HT-29 (cell line): ENCODE measurements at regions not wholly inside any gene's neighbourhood (a gene's known extent, or its start where the extent isn't known, plus 50 kb on each side); places are given as distances from the start of the nearest gene placed in this dataset.
"Not testable (repeated sequence)": the region's sequence is repeated elsewhere in the genome, so short reads cannot be mapped to it uniquely, and the experiment has no call there.

Experiments used
- DNase-seq: peaks from one replicate; pipeline ENCODE4 v3.0.0-alpha.2; 2015; ENCODE audit warnings: low spot score

DNA sequence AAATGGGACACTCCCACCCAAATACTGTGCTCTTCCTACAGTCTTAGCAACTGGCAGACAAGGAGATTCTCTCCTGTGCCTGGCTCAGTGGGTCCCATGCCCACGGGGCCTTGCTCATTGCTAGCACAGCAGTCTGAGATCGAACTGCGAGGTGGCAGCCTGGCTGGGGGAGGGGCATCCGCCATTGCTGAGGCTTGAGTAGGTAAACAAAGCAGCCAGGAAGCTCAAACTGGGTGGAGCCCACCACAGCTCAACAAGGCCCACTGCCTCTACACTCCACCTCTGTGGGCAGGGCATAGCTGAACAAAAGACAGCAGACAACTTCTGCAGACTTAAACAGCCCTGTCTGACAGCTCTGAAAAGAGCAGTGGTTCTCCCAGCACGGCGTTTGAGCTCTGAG lies 174.8 kb downstream of the COL12A1 start:
- not testable (repeated sequence) for DNase-seq

DNA sequence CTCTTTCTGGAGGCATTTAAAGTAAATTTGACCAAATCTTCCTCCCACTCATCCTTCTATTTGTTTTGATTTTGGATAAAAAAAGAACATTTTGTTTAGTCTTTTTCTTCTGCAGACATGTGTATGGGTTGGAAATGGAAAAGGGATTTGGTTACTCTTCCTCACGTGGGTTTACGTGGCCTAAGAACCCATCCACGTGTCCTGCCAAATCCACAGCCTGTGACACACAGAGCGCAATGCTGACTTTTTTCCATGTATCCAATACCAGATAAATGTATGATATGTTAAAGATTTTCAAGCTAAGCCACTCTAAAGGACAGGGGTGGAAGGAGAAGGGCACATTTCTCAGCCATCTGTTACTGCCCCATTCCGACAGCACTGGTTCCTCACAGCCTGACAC lies 176.5 kb downstream of the COL12A1 start:
- DNase-seq: no peak

- DNase-seq: no peak
These were observed 180.5 kb downstream of the COL12A1 start for GRCh38 chr6:75025371-75025770.

- no peak for DNase-seq
These were observed 181.0 kb downstream of the COL12A1 start for GRCh38 chr6:75024828-75025227.

GRCh38 chr6:75023634-75024033 lies 182.2 kb downstream of the COL12A1 start:
- no peak for DNase-seq

GRCh38 chr6:75020971-75021370 lies 184.9 kb downstream of the COL12A1 start:
- DNase-seq: no peak

- DNase-seq: no peak
These were observed 185.5 kb downstream of the COL12A1 start for GRCh38 chr6:75020376-75020775.

DNA sequence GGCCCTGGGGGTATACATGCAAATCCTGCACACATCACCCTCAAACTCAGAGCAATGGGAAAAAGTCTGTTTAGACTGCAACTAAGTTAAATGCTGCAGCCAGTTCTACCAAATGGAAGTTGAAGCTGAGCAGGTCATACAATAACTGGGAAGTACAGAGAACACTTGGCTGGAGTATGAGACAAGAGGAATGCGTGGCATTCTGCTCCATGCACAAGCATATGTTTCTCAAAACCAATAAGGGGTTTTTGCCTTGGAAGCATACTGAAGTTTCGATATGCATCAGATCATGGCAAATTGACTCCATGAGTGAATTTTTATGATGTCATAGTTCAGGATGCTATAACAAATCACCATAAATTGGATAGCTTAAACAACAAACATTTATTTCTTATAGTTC lies 193.8 kb downstream of the COL12A1 start:
- DNase-seq: no peak

DNA sequence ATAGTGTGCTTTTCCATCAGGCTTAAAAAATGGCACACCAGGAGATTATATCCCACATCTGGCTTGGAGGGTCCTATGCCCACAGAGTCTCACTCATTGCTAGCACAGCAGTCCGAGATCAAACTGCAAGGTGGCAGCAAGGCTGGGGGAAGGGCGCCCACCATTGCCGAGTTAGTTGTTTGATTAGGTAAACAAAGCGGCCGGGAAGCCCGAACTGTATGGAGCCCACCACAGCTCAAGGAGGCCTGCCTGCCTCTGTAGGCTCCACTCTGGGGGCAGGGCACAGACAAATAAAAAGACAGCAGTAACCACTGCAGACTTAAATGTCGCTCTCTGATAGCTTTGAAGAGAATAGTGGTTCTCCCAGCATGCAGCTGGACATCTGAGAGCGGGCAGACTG lies 201.9 kb downstream of the COL12A1 start:
- DNase-seq: not testable (repeated sequence)

DNA sequence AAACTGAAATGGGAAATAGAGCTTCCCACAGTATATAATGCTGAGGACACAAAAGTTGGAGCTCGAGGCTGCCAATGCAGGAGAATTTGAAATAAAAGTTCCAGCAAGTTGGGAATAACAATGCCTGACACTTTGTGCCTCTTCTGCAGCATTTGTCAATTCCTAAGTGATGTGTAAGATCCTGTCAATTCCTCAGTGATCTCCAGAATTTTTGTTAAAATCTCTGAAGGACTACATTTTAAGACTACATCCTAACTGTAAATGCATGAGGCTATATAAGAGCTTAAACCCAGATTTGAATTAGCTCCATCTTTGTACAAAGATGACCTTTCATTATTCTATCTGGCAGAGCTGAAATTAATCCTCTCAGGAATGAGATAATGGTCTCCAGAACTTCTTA lies 208.2 kb downstream of the COL12A1 start:
- no peak for DNase-seq

- no peak for DNase-seq
These were observed 212.7 kb downstream of the COL12A1 start for GRCh38 chr6:74993136-74993535.

DNA sequence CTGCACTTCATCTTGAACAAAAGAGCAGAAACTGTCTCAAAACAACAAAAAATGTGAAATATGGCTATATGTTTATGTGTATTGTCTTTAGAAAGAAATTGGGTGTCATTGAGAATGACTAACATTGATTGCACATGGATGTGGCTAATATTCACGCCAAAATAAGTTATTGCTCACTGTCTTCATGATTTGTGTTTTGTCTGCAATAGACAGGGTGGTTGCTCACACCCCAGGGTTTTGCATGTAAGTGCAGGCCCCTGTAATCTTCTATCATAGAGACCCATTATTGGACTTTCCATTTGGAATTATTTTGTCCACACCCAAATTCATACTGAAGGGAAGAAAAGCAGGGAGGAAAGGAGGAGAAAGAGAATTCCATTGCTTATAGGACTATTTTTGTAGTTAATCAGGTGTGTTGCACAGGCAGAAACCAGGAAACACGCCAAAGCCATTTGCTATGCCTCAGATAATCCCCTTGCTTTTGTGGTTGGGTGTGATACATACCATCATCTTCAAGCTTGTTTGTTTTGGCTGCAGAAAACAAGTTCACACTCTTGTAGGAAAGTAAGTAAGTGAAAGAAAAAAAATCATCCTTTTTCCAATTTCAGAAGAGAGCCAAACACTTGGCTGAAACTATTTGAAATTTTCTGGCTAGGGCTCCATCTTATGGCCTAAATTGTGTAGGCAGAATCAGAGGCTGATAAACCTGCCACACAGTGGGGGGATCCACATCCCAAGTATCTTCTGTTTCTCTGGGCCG lies 214.1 kb downstream of the COL12A1 start:
- peak; percentile 15 for DNase-seq

DNA sequence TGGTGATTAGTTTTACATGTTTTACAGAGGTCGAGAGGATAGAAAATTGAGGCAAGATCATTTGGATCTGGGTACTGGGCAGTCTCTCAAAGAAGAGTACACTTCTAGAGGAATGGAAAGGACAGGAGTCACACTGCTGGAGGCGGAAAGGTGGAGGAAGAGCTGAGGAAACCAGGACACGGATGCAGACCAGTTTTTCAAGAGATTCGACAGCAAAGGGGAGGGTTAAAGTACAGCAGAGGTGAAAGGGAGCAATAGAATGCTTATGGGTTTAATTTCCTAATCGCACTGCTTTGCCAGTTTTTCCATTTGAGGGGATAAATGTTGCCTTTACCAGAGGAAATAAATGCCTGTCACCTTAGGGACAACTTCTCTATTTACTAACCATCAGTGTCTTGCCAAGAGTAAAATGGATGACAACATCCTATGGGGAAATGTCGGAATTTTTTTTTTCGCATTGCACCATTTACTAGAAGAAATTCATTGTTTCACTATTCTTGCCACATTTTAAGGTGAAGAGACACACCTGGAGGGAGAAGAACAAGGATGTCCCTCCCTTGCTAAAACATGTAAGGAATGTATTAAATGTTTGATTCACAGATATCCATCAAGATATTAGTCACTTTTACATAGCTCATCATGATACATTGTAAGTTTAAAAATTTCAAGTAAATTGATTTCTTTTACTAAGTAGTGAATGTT lies 226.6 kb downstream of the COL12A1 start:
- no peak for DNase-seq

GRCh38 chr6:74976701-74977100 lies 229.2 kb downstream of the COL12A1 start:
- DNase-seq: no peak

DNA sequence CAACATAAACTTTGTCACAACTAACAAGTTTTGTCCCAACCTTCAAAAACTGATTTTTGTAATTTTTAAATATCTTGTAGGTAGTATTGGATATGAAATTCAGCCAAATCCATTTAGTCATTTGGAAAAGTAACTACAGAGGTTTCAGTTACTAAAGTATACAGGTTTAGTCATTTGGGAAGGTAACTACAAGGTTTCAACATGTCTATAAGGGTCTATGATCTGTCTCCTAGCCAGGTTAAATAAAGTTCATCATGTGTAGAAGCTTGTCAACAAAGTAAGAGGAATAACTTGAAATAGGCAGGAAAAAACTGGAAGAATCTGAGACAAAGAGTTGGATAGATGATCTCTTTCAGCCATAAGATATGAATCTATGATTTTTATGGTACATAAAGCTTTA lies 229.8 kb downstream of the COL12A1 start:
- DNase-seq: no peak

- DNase-seq: no peak
These were observed 232.3 kb downstream of the COL12A1 start for GRCh38 chr6:74973591-74973990.

DNA sequence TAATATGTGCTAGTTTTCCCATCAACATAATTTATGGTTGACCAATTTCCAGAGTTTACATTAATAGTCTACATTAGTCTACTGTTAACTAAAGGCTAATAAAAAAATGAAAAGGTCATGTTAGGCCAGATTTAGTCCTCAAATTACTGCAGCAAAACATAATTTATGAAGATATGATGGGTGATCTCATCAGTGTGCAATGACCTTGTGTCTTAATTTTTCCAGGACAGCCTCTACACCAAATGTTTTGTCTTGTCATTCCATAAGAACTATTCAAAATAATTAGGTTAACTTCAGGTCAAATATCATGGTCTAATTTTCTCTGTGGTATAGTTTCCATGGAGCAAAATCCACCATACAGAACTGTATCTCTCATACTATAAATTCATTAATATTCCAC lies 234.2 kb downstream of the COL12A1 start:
- DNase-seq: no peak

DNA sequence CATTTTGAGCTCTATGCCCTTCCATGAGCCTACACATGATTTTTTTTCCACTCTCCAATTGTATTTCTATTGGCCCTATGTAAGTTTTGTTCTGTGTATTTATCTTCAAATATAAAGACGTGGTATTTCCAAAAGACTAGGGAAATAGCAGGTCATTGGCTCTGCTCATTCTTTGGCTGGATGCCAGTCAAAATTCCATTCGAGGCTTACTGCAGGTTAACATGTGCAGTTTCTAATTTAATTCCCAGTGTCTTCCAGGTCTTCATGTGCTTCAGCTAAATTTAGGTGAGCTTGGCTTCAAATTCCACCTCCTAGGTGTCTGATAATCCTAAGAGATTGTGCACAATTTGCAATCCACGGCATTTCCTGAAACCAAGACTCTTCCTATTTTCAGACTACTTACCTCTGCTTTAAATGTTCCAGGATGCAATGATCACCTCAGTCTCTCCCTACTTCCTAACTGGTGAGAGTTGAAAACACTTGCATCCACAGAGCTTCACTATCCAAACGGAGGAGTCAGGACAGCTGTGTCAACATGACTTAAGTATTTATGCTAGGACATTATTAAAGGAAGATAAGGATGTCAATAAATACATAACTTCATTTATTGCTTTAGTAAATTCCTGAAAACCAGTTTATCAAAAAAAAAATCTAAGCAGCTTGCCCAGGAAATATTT lies 236.1 kb downstream of the COL12A1 start:
- peak; percentile 62 for DNase-seq

GRCh38 chr6:74967821-74968220 lies 238.0 kb downstream of the COL12A1 start:
- DNase-seq: no peak

- no peak for DNase-seq
These were observed 239.1 kb downstream of the COL12A1 start for GRCh38 chr6:74966712-74967111.

DNA sequence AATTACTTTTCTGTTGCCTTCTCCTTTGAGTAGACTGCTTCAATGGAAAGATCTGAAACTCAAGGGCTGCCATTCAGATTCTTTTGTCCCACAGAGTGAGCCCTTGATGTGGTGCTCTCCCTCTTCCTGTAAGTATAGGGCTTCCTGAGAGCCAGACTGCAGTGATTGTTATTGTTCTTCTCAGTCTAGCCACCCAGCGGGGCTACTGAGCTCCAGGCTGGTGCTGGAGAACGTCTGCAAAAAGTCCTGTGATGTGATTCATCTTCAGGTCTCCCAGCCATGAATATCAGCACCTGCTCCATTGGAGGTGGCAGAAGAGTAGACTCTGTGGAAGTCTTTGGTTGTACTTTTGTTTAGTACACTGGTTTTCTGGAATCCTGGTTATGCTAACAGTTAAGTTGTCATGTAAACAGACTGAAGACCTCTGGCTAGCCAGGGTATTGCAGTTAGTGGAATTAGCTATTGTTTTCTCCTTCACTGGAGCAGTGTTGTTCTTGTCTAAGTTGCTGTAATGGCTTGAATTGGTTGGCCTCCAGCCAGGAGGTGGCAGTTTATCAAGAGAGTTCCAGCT lies 240.9 kb downstream of the COL12A1 start:
- DNase-seq: peak; percentile 5
